GM12865 (cell line): ENCODE measurements at regions not wholly inside any gene's neighbourhood (a gene's known extent, or its start where the extent isn't known, plus 50 kb on each side); places are given as distances from the start of the nearest gene placed in this dataset.

Experiments
- DNase-seq: peaks from one replicate; pipeline ENCODE4 v3.0.0; 2010; ENCODE audit warnings: low read depth
- H3K4me3 ChIP-seq: 2 replicates; pipeline ENCODE4 v1.5.1; 2011; ENCODE audit warnings: mild to moderate bottlenecking, low read depth, low read length, control low read depth
- CTCF ChIP-seq: IDR thresholded peaks from 2 replicates; pipeline ENCODE4 v1.5.1; 2011; ENCODE audit warnings: low read length, control low read depth, low read depth, inconsistent platforms; ENCODE audit not compliant: insufficient read depth; ENCODE audit errors: missing control alignments

- TF ChIP-seq CTCF = no peak
- no peak overlapping the region for H3K4me3 ChIP-seq
- DNase-seq = no peak
These were observed 1153.5 kb downstream of the AACS start for GRCh38 chr12:126218697-126219096.

- H3K4me3 ChIP-seq = no peak overlapping the region
- TF ChIP-seq CTCF = no peak
- DNase-seq = no peak
These were observed 1153.9 kb downstream of the AACS start for GRCh38 chr12:126219139-126219538.

GRCh38 chr12:126219654-126220279 is 1154.5 kb downstream of the AACS start:
- no peak for TF ChIP-seq CTCF
- no peak for DNase-seq
- H3K4me3 ChIP-seq = no peak overlapping the region

- no peak for DNase-seq
- H3K4me3 ChIP-seq = no peak overlapping the region
- no peak for TF ChIP-seq CTCF
These were observed 1158.8 kb downstream of the AACS start for GRCh38 chr12:126224032-126224431.

DNA sequence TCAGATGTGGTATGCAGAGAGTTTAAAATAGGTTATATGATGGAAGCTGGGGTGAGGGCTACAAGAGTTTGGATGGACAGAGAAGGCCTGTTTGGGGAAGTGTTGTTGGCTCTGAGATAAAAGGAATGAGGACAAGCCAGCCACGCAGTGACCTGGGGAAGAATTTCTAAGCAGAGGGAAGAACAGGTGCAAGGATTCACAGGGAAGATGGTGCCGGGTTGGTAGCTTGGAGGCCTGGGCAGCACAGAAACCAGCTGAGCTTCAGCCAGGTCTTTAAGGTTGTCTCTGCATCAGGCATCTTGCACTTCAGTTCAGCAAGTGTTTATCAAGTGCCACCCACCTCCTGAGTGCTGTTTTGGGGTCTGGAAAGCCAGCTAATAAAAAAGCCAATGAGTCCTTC is 1163.7 kb downstream of the AACS start:
- no peak for TF ChIP-seq CTCF
- no peak for DNase-seq
- H3K4me3 ChIP-seq = no peak overlapping the region

GRCh38 chr12:126232711-126233110 is 1167.5 kb downstream of the AACS start:
- DNase-seq = no peak
- no peak for TF ChIP-seq CTCF
- H3K4me3 ChIP-seq = no peak overlapping the region

- TF ChIP-seq CTCF = no peak
- H3K4me3 ChIP-seq = no peak overlapping the region
- no peak for DNase-seq
These were observed 1168.4 kb downstream of the AACS start for GRCh38 chr12:126233625-126234024.
